ENCODE measurements at regions not wholly inside any gene's neighbourhood (a gene's known extent, or its start where the extent isn't known, plus 50 kb on each side); places are given as distances from the start of the nearest gene placed in this dataset.

- H3K4me3 ChIP-seq (ENCODE audit: low read depth, low read length), result no peak overlapping the region
- TF ChIP-seq, protein P1, sequence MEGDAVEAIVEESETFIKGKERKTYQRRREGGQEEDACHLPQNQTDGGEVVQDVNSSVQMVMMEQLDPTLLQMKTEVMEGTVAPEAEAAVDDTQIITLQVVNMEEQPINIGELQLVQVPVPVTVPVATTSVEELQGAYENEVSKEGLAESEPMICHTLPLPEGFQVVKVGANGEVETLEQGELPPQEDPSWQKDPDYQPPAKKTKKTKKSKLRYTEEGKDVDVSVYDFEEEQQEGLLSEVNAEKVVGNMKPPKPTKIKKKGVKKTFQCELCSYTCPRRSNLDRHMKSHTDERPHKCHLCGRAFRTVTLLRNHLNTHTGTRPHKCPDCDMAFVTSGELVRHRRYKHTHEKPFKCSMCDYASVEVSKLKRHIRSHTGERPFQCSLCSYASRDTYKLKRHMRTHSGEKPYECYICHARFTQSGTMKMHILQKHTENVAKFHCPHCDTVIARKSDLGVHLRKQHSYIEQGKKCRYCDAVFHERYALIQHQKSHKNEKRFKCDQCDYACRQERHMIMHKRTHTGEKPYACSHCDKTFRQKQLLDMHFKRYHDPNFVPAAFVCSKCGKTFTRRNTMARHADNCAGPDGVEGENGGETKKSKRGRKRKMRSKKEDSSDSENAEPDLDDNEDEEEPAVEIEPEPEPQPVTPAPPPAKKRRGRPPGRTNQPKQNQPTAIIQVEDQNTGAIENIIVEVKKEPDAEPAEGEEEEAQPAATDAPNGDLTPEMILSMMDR (IDR thresholded peaks at IDR 0.05; ENCODE audit: insufficient read depth, low read length), result no peak
- DNase-seq (ENCODE audit: low read depth), result no peak
Measured at GRCh38 chr3:35486295-35486694, 153.0 kb upstream of the ARPP21 start.

DNA sequence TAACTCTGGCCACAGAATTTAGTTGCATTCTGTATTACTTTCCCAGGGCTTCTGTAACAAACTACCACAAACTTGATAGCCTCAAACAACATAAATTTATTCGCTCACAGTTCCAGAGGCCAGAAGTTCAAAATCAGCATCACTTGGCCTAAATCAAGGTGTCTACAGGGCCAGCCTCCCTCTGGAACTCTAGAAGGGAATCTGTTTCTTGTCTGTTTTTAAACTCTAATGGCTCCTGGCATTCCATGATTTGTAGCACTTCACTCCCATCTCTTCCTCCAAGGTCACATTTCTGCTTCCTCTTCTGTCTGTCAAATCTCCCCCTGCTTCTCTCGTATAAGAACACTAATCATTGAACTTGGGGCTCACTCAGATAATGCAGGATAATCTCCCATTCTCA lies 151.9 kb upstream of the ARPP21 start:
- DNase-seq (ENCODE audit: low read depth), result no peak
- TF ChIP-seq, protein P1 (IDR thresholded peaks at IDR 0.05; ENCODE audit: insufficient read depth, low read length), result no peak
- no peak overlapping the region for H3K4me3 ChIP-seq (ENCODE audit: low read depth, low read length)

DNA sequence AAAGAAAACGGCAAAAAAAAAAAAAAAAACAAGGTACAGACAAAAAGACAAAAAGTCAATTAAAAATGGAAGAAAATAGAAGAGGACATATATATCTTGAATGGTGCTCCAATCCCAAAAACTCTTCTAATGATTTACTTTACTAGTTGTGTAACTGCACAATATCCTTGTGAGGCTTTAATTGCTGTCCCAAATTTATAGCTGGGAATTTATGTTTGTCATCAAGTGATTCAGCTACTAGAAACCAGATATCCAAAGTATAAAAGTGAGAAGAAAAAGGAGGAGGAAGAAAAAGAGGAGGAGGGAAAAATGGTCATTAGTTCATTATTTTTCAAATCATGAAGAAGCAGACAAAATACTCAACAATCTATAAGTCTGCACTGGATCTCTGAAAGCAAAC lies 150.8 kb upstream of the ARPP21 start:
- no peak for DNase-seq (ENCODE audit: low read depth)
- TF ChIP-seq, protein P1 (IDR thresholded peaks at IDR 0.05; ENCODE audit: insufficient read depth, low read length), result no peak
- no peak overlapping the region for H3K4me3 ChIP-seq (ENCODE audit: low read depth, low read length)

DNA sequence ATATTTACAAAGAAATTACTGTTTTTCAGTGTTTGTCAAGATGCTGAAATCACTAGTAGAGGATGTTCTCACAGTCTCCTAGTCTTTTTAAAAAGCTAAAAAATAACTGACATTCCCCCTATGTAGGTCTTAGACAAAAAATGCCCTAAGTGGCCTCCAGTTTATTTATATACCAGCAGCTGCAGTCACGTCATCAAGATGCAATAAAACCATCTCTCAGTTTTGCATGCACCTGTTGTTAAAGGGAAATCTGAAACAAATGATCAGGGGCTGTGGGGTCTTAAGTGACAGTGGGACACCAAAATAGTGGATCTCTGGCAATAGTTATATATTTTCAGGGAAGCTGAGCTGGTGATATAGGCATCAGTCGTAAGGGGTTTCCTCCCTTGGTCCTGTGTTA lies 146.5 kb upstream of the ARPP21 start:
- DNase-seq (ENCODE audit: low read depth), result no peak
- TF ChIP-seq, protein P1 (IDR thresholded peaks at IDR 0.05; ENCODE audit: insufficient read depth, low read length), result no peak
- no peak overlapping the region for H3K4me3 ChIP-seq (ENCODE audit: low read depth, low read length)

- no peak for DNase-seq (ENCODE audit: low read depth)
- TF ChIP-seq, protein P1 (IDR thresholded peaks at IDR 0.05; ENCODE audit: insufficient read depth, low read length), result no peak
- no peak overlapping the region for H3K4me3 ChIP-seq (ENCODE audit: low read depth, low read length)
Measured at GRCh38 chr3:35498506-35499210, 140.7 kb upstream of the ARPP21 start.

DNA sequence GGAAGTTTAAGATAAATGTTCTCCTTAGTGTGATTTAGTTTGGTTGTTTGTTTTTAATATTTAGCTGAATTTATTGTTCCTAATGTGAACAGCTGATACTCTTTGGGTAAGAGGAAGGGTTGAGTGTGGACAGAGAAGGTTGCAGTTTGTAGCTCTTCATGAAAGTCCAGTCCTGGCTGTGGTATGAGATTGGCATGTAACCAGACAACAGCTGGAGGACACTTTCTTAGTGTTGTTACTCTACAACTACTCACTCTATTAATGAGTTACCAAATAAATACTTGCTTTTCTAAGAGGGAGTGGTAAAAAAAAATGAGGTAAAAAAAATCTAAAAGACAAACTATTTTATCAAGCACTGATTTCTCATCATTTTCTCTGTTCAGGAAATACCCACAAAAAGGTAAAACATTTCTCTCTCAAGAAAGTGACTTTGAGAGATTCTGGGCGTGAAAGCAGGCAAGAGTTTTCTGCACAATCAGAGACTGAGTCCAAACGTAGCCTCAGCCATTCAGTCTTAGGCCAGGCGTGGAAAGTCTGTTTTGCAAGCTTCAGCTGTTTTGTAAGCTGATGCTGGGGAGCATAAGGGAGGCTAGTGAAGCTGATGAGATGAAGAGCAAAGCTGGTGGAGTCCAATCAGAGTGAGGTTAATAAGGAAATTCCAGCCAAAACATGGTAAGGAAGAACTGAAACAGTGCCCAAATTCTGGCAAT lies 138.5 kb upstream of the ARPP21 start:
- H3K4me3 ChIP-seq (ENCODE audit: low read depth, low read length), result no peak overlapping the region
- TF ChIP-seq, protein P1 (IDR thresholded peaks at IDR 0.05; ENCODE audit: insufficient read depth, low read length), result no peak
- DNase-seq (ENCODE audit: low read depth), result no peak
